GM19467 (cell line): ENCODE measurements at regions not wholly inside any gene's neighbourhood (a gene's known extent, or its start where the extent isn't known, plus 50 kb on each side); places are given as distances from the start of the nearest gene placed in this dataset.

Experiments used
- ATAC-seq: cut with Tn5 transposase; IDR thresholded peaks from one replicate; pipeline ENCODE4 v1.9.1; 2021; ENCODE audit warnings: mild to moderate bottlenecking, moderate library complexity; ENCODE audit not compliant: unreplicated experiment

DNA sequence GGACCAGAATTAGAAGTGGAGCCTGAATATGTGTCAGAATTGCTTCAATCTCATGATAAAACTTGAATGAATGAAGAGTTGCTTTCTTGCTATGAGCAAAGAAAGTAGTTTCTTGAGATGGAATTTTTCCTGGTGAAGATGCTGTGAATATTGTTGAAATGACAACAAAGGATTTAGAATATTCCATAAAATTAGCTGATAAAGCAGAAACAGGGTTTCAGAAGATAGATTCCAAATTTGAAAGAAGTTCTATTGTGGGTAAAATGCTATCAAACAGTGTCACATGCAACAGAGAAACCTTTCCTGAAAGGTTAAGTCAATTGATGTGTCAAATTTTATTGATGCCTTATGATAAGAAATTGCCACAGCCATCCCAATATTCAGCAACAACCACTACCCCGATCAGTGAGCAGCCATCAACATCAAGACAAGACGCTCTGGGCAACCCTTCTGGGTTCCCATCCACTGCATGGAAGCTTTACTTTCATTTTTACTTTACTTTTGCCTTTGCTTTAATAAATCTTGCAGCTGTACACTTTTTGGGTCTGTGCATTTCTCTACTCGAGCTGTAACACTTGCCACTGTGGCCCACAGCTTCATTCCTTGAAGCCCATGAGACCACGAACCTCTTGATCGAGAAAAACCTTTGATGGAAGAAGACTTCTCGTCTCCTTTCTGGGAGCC lies 104.0 kb upstream of the SSTR1 start:
- ATAC-seq = no peak

DNA sequence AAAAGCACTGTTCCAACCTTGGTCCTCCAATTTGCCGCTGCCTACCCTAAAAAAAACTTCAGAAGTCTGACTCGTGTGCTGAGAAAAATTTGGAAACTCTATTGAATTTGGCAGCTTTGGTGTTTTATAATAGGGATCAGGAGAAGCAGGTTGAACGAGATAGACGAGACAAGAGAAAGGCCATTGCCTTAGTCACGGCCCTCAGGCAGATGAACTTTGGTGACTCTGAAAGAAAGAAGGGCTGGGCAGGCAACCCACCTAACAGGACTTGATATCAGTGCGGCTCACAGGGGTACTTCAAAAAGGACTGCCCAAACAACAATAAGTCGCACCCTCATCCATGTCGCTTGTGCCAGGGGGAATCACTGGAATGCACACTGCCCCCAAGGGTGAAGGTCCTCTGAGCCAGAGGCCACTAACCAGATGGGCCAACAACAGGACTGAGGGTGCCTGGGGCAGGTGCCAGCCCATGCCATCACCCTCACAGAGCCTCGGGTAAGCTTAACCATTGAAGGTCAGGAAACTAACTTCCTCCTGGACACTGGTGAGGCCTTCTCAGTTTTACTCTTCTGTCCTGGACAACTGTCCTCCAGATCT lies 102.5 kb upstream of the SSTR1 start:
- ATAC-seq = no peak

DNA sequence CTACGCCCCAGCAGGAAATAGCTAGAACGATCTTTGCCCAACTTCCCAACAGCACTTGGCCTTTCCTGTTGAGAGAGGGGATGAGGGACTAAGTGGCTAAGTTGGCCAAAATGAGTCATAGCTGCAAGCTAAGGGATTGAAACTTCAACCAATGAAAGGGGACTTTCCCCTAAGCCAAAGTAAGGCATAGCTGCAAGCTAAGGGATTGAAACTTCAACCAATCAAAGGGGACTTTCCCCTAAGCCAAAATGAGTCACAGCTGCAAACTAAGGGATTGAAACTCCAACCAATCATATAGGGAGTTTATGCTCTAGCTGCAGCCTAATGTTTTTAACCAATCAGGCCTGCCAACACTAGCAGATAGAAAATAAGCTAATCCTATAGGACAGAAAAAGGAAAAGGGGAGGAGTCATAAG lies 100.5 kb upstream of the SSTR1 start:
- ATAC-seq = no peak

DNA sequence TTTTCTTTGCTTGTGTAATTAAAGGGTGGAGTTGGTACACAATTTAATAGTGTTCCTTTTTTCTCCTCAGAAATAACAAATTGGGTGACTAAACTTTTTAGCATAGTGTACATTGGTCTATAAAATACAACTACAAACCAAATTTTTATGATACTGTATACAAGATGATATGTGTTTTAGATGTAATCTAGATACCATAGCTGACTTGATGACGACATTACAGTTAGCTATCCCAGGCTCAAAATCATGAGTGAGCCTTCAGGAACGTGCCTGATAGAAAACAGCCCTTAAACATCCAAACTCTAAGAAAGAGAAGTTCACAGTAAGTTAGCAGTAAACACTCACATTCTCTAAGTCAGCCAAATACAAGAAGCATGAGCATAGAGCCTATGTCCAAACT lies 99.0 kb upstream of the SSTR1 start:
- ATAC-seq = no peak

DNA sequence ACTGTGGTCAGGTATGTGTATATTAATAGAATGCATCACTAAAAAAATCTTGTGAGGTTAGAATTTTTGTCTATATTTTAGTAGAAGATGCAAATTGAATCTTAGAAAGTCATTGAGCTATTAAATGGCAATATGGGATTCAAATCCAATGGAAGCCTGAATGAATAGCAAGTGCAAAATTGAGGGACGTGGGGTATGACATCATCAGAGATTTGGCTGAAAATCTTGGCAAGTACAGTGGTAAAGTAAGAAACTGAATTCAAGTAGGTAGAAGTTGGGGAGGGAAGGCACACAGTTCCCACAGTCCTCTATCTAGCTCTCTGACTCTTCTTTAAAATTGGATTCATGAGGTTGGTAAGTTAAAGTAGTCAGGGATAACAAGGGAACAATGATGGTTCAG lies 97.4 kb upstream of the SSTR1 start:
- ATAC-seq = no peak

DNA sequence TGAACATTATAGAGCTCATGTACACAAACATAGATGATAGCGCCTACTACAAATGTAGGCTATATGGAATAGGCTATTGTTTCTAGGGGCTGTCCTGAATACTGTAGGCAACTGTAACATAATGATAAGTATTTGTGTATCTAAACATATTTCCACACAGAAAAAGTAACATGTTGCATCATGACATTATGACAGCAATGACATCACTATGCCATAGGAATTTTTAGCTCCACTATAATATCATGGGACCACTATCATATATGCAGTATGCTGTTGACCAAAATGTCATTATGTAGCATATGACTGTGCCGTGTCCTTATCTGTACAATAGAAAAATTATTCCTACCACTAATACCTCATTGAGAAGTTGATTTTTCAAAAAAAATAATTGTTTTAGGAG lies 96.7 kb upstream of the SSTR1 start:
- no peak for ATAC-seq

DNA sequence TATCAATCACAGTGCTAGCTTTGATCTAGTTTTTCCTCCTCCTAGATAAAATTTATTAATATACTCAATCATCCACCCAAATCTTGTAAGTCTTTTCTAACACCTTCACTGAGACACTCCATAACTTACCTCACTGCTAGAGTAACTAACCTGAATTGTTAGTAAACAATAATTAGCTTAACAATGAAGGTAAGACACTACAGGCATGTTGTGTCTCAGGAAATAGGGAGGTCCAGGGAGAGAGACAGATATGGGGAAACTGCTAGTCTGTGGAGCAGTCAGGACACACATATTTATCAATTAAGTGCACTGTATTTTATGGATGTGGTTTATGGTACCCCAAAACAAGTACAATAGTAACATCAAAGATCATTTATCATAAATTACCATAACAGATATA lies 94.2 kb upstream of the SSTR1 start:
- ATAC-seq = no peak

DNA sequence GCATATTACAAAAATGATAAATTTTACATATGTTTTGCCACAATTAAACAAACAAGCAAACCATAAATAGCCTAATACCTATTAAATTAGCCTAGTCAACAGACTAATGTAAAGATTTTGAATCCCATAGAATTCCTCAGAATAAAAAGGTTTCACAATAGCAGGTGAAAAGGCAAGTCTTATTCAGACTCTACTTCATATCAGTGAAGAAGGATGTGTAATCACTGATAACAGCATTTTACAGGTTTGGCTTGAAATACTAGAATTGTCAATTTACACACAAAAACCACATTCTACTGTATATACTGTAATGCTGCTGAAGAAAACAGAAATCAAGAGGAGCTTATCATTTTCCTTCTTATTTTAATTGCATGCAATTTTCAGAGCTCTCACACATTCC lies 90.8 kb upstream of the SSTR1 start:
- no peak for ATAC-seq

DNA sequence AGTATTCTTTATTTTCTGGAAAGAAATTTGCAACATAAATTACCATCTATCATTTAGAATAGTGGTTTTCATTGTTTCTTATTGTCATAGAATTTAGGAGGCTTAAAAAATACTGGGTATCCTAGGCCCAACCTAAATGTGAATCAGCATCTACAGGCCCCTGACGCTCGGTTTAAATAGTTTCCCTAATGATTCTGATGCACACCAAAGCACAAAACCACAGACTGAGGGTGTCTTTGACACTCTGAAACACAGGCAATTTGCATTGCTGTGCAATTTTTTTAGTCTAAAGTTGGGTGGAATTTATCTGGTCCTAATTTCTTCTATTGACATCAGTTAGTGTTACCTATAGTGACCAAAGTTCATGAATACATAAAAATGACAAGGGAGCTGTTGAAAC lies 87.6 kb upstream of the SSTR1 start:
- ATAC-seq = no peak

DNA sequence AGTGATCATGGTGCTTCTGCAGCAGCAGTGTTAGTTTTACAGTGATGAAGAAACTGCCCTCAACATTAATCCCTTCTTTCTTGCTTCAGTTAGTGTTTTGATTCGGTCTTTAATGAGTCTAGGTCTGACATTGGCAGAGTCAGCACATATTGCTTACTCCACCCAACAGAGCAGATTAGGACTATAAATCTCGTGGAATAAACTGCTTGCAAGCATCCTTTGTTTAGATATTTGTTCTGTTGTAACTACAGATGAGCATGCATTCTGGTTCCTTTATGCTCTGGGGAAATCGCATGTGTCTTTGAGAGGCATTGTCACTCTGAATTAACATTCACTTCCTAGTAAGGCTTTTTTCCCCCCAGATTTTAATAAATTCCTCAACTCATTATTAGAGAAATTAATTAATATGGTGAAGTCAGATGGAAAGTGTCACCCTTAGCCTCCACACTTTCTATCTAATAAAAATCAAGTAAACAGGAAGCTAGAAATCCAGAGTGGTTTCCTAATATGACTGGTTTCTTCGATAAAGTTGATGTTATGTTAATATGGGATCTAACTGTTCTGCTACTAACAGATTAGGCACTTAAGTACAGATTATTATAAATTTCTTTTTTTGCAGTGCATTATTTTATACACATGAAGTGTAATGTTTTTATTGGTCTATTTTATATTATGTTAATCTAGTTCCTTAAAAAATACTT lies 86.2 kb upstream of the SSTR1 start:
- ATAC-seq = no peak

DNA sequence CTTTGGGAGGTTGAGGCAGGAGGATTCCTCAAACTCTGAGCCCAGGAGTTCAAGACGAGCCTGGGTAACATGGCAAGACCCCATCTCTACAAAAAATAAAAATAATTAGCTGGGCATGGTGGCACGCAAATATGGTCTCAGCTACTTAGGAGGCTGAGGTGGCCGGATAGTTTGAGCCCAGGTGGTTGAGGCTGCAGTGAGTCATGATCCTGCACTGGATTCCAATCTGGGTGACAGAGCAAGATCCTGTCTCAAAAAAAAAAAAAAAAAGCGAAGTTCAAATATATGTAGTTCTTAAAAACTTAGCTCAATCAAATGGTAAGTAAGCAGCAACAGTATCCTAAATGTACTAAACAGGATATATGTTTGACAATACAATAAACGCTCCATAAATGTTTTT lies 85.5 kb upstream of the SSTR1 start:
- ATAC-seq = no peak

DNA sequence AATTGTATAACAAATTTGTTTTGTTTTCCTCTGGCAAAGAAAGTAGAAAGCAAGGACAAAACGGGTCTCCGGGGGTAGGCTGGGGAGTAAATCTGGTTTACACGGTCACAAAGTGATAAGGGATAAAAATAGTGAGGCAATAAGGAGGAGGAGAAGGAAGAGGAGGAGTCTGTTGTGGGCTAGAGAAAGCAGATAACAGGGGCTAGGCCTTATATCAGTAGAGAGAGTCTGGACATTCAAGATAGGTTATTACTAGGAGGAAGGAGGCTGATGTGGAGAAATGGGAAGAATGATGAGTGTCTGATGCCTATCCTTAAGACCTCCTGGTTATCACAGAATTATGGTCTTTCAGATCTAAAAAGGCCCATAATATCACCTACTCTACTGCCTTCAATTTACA lies 83.2 kb upstream of the SSTR1 start:
- no peak for ATAC-seq

DNA sequence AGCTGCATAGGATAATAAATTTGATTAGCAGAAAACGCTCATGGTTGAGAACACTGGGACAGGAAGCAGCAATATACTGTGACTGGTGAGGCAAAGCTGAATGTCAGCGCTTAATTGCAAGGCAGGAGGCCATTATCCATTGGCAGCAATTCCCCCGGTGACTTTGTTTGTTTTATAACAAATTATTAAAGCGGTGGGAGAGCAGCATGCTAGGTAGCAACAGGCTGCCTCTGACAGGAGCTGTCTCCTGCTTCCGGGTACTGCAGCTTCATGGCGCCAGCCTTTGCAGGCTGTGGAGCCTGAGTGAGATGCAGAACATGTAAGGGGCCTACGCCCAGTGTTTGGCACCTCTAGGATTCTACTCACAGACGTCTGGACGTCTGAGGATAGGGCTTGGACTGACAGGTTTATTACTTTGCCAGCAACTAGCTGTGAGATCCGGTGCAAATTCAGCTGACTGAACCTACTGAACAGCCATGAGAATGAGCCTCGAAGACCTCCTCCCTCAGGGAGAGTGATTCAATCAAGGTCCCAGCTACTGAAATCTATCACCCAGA lies 82.1 kb upstream of the SSTR1 start:
- ATAC-seq = no peak

DNA sequence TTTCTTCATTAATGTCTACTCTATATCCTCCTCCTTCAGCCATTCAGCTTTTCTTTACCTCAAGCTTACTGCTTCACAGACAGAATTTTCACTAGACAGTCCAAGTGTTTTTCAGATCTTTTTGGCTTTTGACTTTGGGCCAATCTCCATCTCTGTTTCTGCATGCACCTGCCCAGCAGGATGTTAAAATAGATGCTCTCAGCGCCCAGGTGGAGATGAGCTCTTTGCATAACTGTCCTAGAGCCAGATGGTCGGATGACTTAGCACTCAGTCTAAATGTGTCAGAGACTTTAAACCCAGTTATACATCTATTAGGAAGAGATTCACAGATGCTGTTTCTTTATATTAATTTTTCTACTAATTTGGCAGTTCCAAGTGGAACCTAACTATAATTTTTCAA lies 80.3 kb upstream of the SSTR1 start:
- ATAC-seq = no peak

DNA sequence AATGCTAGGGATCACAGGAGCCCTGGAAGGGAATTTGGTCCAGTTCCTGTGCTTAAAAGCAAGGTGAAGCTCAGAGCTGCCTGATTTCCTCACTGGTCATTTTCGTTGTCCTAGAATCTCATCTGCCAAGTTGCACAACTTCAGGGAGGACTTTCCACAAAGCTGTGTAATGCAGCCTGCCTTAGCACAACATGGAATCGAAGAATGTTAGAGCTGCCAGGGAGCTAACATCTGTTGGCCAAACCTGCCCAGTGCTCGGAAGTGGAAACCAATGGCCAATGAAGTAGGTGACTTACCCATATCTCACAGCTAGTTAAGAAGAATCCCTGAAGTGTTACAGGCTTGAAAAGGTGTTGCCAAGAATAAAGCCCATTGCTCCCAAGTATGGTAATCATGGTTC lies 79.9 kb upstream of the SSTR1 start:
- ATAC-seq = no peak

DNA sequence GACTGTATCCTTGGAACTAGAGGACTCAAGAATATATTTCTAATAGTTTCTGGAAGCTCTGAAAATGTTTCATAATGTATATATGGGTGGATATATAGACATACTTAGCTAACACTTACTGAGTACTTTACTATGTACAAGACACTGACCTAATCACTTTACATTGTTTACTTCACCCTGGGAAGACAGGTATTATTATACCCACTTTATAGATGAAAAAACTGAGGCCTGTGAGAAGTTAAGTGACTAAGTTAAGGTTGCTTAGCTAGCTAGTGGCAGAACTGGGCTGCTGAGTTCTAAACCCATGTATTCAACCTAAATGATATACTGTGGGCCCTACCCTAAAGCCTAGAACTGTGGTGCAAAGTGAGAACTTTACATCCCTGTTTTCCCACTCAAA lies 79.1 kb upstream of the SSTR1 start:
- no peak for ATAC-seq

DNA sequence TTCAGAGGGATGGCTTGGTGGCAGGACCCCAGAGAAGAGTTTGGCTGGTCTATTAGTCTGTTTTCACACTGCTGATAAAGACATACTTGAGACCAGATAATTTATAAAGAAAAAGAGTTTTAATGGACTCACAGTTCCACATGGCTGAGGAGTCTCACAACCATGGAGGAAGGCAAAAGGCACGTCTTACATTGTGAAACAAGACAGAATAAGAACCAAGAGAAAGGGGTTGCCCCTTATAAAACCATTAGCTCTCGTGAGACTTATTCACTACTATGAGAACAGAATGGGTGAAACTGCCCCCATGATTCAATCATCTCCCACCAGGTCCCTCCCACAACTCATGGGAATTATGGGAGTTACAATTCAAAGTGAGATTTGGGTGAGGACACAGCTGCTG lies 78.5 kb upstream of the SSTR1 start:
- no peak for ATAC-seq

DNA sequence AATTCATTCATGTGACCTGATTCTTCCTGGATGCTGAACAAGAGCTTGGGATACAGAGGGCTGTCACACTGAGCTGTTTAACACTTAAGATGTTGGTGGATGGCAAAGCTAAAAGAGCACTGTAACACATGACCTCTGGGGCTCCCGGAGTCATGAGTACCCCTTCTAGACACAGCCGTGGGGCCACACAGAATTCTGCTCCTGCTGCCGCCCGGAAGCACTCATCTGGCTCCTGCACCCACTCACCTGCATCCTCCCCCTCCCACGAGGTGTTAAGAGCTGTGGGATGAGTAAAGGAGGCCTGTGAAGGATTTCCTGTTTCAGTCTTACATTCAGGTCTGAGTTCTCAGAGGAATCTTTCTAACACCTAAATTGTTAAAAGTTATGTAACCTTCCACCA lies 78.0 kb upstream of the SSTR1 start:
- no peak for ATAC-seq

DNA sequence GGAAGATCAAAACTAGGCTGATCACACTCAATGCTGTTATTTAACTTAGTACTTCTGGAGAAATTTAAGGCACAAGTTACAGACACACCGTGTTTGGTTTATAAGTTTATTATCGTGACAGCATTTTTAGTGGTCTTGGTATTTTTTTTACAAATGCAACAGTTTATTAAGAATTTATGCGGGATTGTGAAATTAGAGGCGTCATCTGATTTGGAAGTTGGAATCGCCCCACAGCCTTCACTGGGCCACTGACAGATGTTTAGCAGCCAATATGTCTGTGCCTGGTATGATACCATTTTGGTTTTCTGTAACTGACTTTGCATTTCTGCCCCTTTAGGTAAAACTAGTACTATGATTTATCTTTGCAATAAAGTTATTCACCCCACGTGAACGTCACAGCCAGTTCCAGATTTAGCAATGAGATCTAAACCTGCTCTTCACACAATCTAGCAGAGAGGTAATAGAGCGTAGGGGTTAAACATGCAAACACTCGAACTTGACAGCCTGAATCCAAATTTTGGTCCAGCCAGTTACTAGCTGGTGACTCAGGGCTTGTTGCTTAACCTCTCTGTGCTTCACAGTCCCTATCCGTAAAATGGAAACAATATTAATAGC lies 73.2 kb upstream of the SSTR1 start:
- ATAC-seq = no peak

DNA sequence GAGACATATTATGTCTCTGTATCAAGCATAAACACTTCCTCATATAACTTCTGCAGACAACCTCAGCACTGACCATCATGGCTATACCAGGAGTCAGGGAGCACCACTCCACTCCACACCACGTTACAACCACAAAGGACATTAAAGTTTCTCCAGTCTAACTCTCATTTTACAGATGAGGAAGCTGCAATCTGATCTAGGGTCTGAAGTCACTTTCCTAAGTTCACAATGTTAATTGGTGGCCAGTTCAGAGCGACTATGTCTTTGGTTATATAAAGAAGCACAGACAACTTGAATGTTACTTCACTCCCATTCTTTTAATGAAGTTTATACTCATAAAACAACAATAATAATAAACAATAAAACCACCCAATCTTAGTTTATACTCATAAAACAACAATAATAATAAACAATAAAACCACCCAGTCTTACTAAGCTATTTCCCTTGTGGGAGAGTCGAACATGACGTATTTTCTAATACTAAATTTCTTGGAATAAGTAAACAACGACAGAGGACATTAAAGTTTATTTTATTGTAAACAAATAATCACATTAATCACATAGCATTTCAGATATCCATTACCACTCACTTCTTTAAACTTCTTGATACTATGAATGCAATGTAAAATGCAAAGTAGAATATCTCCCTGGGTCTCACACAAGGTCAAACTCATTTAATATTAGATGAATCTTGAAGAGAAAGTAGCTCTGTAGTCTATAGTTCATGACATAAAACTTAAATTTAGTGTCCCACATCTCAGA lies 72.4 kb upstream of the SSTR1 start:
- ATAC-seq = no peak

DNA sequence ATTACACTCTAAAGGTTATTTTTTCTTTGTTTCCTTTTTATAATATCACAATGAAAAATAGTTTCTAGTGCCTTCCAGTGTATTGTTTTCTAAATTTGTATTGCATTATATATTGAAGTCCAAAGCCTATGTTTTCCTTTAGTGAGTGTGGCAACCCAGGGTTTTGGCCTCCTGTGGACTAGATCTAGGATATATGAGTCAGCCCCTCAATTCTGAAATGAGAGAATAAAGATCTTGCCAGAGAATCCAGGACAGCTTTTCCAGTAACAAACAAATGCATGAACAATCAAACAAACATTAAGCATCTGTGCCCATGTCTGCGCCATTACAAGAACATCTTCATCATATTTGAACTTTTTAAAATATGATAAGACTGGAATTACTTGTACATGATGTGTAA lies 70.7 kb upstream of the SSTR1 start:
- ATAC-seq = no peak
